Sigmoid colon (tissue), 4 donors: ENCODE measurements at regions not wholly inside any gene's neighbourhood (a gene's known extent, or its start where the extent isn't known, plus 50 kb on each side); places are given as distances from the start of the nearest gene placed in this dataset.

Source experiments
- POLR2A ChIP-seq, 2 donors: fragments of 450-650 bp; IDR thresholded peaks; one replicate each; pipeline ENCODE4 v1.6.1; 2016; ENCODE audit warnings: antibody characterized with exemption in 2 of 2, mild to moderate bottlenecking in 2 of 2, moderate library complexity in 2 of 2
- POLR2AphosphoS5 ChIP-seq, 4 donors: sonication (generic); formaldehyde crosslinking; IDR thresholded peaks; one replicate each; pipeline ENCODE4 v1.6.1; 2017; ENCODE audit warnings: antibody characterized with exemption in 4 of 4
- TF ChIP-seq, protein P1 (sequence below), 4 experiments: fragments of 450-650 bp in 3 of 4; fragments of 200-600 bp in 1 of 4; IDR thresholded peaks; one replicate each; pipeline ENCODE4 v1.5.1; 2016 to 2019; ENCODE audit warnings: antibody characterized with exemption in 4 of 4, mild to moderate bottlenecking in 3 of 4, moderate library complexity in 2 of 4

DNA sequence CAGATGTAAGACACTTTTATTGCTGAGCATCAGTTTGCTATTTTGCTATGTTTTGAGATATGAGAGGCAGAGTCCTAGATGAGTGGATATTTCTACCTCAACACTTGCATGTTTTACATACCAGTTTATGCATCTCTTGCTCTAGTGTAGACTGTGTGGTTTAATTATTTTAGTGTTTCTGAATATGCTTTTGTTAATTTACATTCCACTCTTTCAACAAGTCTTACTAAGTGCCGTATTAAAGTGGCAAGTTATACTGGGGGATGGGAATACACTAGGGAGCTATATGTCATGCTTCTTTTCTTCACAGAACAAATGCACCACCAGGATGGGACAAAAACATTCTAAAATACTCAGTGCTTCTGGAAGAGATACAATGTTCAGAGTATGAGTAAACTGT is 507.7 kb upstream of the PRMT6 start:
- TF ChIP-seq, protein P1, sequence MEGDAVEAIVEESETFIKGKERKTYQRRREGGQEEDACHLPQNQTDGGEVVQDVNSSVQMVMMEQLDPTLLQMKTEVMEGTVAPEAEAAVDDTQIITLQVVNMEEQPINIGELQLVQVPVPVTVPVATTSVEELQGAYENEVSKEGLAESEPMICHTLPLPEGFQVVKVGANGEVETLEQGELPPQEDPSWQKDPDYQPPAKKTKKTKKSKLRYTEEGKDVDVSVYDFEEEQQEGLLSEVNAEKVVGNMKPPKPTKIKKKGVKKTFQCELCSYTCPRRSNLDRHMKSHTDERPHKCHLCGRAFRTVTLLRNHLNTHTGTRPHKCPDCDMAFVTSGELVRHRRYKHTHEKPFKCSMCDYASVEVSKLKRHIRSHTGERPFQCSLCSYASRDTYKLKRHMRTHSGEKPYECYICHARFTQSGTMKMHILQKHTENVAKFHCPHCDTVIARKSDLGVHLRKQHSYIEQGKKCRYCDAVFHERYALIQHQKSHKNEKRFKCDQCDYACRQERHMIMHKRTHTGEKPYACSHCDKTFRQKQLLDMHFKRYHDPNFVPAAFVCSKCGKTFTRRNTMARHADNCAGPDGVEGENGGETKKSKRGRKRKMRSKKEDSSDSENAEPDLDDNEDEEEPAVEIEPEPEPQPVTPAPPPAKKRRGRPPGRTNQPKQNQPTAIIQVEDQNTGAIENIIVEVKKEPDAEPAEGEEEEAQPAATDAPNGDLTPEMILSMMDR (IDR thresholded peaks at IDR 0.05) = no peak
- no peak for TF ChIP-seq POLR2A (IDR thresholded peaks at IDR 0.05)
- TF ChIP-seq POLR2AphosphoS5 (IDR thresholded peaks at IDR 0.05) = no peak
